BLaER1 treated with 17β-estradiol and CSF1 and Interleukin-3, amounts not matched to agents 10 nM and 100 nM (cell line): ENCODE measurements at regions not wholly inside any gene's neighbourhood (a gene's known extent, or its start where the extent isn't known, plus 50 kb on each side); places are given as distances from the start of the nearest gene placed in this dataset.

Experiments used
- H3K27ac ChIP-seq, 11 experiments: shearing (Covaris generic); formaldehyde crosslinking; 2 replicates each; pipeline ENCODE4 v1.8.1; 2022
- H3K27me3 ChIP-seq, 11 experiments: shearing (Covaris generic); formaldehyde crosslinking; 2 replicates each; pipeline ENCODE4 v1.8.1; 2022
- H3K36me3 ChIP-seq, 11 experiments: shearing (Covaris generic); formaldehyde crosslinking; 2 replicates each; pipeline ENCODE4 v1.8.1; 2022
- H3K4me1 ChIP-seq, 10 experiments: shearing (Covaris generic); formaldehyde crosslinking; 2 replicates each; pipeline ENCODE4 v1.8.1; 2022
- H3K4me2 ChIP-seq, 11 experiments: shearing (Covaris generic); formaldehyde crosslinking; 2 replicates each; pipeline ENCODE4 v1.8.1; 2022
- H3K4me3 ChIP-seq, 10 experiments: shearing (Covaris generic); formaldehyde crosslinking; 2 replicates each; pipeline ENCODE4 v1.8.1; 2022
- H3K9ac ChIP-seq, 11 experiments: shearing (Covaris generic); formaldehyde crosslinking; 2 replicates each; pipeline ENCODE4 v1.8.1; 2022
- H3K9me3 ChIP-seq, 11 experiments: shearing (Covaris generic); formaldehyde crosslinking; replicated peaks in 1 of 11; 2 replicates each; pipeline ENCODE4 v1.8.1; 2022
- H4K20me1 ChIP-seq, 11 experiments: shearing (Covaris generic); formaldehyde crosslinking; 2 replicates each; pipeline ENCODE4 v1.8.1; 2022
- Cebpa-rat ChIP-seq, 11 experiments: shearing (Covaris generic); IDR thresholded peaks; 2 replicates each; pipeline ENCODE4 v1.8.1; 2022

- H3K36me3 ChIP-seq = no peaks in the 10 kb centered on the region
- H3K4me3 ChIP-seq = no peak overlapping the region
- H3K4me1 ChIP-seq = peaks cover 5 to 30% (median 23%) of the 10 kb centered on the region in 10 experiments
- TF ChIP-seq Cebpa-rat (IDR thresholded peaks at IDR 0.05) = no peak
- no peak overlapping the region for H3K27ac ChIP-seq
- H3K4me2 ChIP-seq = no peak overlapping the region
- no peaks in the 10 kb centered on the region for H3K27me3 ChIP-seq
- no peak overlapping the region for H3K9ac ChIP-seq
- no peaks in the 10 kb centered on the region for H4K20me1 ChIP-seq
- H3K9me3 ChIP-seq = peaks cover 9 to 26% (median 12%) of the 10 kb centered on the region in 11 experiments
These were observed 782.7 kb downstream of the UQCRFS1 start for GRCh38 chr19:28430214-28430613.

- no peak overlapping the region for H3K4me3 ChIP-seq
- H4K20me1 ChIP-seq = no peaks in the 10 kb centered on the region
- H3K9ac ChIP-seq = no peak overlapping the region
- no peaks in the 10 kb centered on the region for H3K36me3 ChIP-seq
- H3K9me3 ChIP-seq = peaks cover 2 to 18% (median 4%) of the 10 kb centered on the region in 11 experiments
- no peak overlapping the region for H3K27ac ChIP-seq
- peak overlapping the region in 7 of 11 experiments; percentile 14 to 52 (median 23); a peak in 13 of 22 replicates for H3K4me2 ChIP-seq
- no peak for TF ChIP-seq Cebpa-rat (IDR thresholded peaks at IDR 0.05)
- peaks cover 5 to 36% (median 23%) of the 10 kb centered on the region in 10 experiments for H3K4me1 ChIP-seq
- no peaks in the 10 kb centered on the region for H3K27me3 ChIP-seq
These were observed 783.6 kb downstream of the UQCRFS1 start for GRCh38 chr19:28429356-28429755.

- Histone ChIP-seq H3K27ac (no peak overlapping the region), H3K27me3 (no peaks in the 10 kb centered on the region), H4K20me1 (no peaks in the 10 kb centered on the region), H3K36me3 (no peaks in the 10 kb centered on the region), H3K4me2 (peak overlapping the region in 7 of 11 experiments; percentile 14 to 52 (median 23); a peak in 12 of 22 replicates), H3K4me1 (peaks cover 5 to 36% (median 23%) of the 10 kb centered on the region in 10 experiments), H3K4me3 (no peak overlapping the region), H3K9ac (no peak overlapping the region), H3K9me3 (peaks cover 0 to 15% (median 0%) of the 10 kb centered on the region in 11 experiments; a peak in 10 of 22 replicates)
- TF ChIP-seq Cebpa-rat (IDR thresholded peaks at IDR 0.05) = no peak
These were observed 784.1 kb downstream of the UQCRFS1 start for GRCh38 chr19:28428663-28429348.

- Histone ChIP-seq H3K27me3 (no peaks in the 10 kb centered on the region), H3K9me3 (peaks cover 0 to 4% (median 0%) of the 10 kb centered on the region in 11 experiments; a peak in 2 of 22 replicates), H4K20me1 (no peaks in the 10 kb centered on the region), H3K27ac (no peak overlapping the region), H3K4me3 (no peak overlapping the region), H3K4me2 (peak overlapping the region in 10 of 11 experiments; percentile 7 to 70 (median 48); a peak in 18 of 22 replicates), H3K9ac (no peak overlapping the region), H3K4me1 (peaks cover 5 to 36% (median 23%) of the 10 kb centered on the region in 10 experiments), H3K36me3 (no peaks in the 10 kb centered on the region)
- no peak for TF ChIP-seq Cebpa-rat (IDR thresholded peaks at IDR 0.05)
These were observed 785.4 kb downstream of the UQCRFS1 start for GRCh38 chr19:28427376-28428083.

- H3K4me2 ChIP-seq = peak overlapping the region in 10 of 11 experiments; percentile 7 to 70 (median 48); a peak in 18 of 22 replicates
- H4K20me1 ChIP-seq = no peaks in the 10 kb centered on the region
- no peak overlapping the region for H3K27ac ChIP-seq
- H3K27me3 ChIP-seq = no peaks in the 10 kb centered on the region
- no peak for TF ChIP-seq Cebpa-rat (IDR thresholded peaks at IDR 0.05)
- H3K9ac ChIP-seq = no peak overlapping the region
- H3K4me3 ChIP-seq = no peak overlapping the region
- no peaks in the 10 kb centered on the region for H3K9me3 ChIP-seq
- peaks cover 5 to 36% (median 23%) of the 10 kb centered on the region in 10 experiments for H3K4me1 ChIP-seq
- no peaks in the 10 kb centered on the region for H3K36me3 ChIP-seq
These were observed 786.2 kb downstream of the UQCRFS1 start for GRCh38 chr19:28426730-28427225.

- Histone ChIP-seq H3K4me1 (peaks cover 5 to 36% (median 23%) of the 10 kb centered on the region in 10 experiments), H3K9ac (no peak overlapping the region)
These were observed 786.7 kb downstream of the UQCRFS1 start for GRCh38 chr19:28426110-28426729.

GRCh38 chr19:28425046-28425931 lies 787.7 kb downstream of the UQCRFS1 start:
- no peak for TF ChIP-seq Cebpa-rat (IDR thresholded peaks at IDR 0.05)

More at GRCh38 chr19:28426110-28426729, 786.7 kb downstream of the UQCRFS1 start:
- H3K4me2 ChIP-seq = no peak overlapping the region
- H4K20me1 ChIP-seq = no peaks in the 10 kb centered on the region
- H3K27ac ChIP-seq = no peak overlapping the region
- no peaks in the 10 kb centered on the region for H3K9me3 ChIP-seq
- H3K4me3 ChIP-seq = no peak overlapping the region
- TF ChIP-seq Cebpa-rat (IDR thresholded peaks at IDR 0.05) = no peak
- no peaks in the 10 kb centered on the region for H3K36me3 ChIP-seq
- no peaks in the 10 kb centered on the region for H3K27me3 ChIP-seq

GRCh38 chr19:28424662-28425045 lies 788.3 kb downstream of the UQCRFS1 start:
- H3K9ac ChIP-seq = no peak overlapping the region
- H3K4me3 ChIP-seq = no peak overlapping the region
- H3K36me3 ChIP-seq = no peaks in the 10 kb centered on the region
- H3K4me2 ChIP-seq = no peak overlapping the region
- peaks cover 5 to 34% (median 21%) of the 10 kb centered on the region in 10 experiments for H3K4me1 ChIP-seq
- H3K27me3 ChIP-seq = no peaks in the 10 kb centered on the region
- H3K27ac ChIP-seq = no peak overlapping the region
- TF ChIP-seq Cebpa-rat (IDR thresholded peaks at IDR 0.05) = no peak
- no peaks in the 10 kb centered on the region for H4K20me1 ChIP-seq
- H3K9me3 ChIP-seq = no peaks in the 10 kb centered on the region

More at GRCh38 chr19:28425046-28425931, 787.7 kb downstream of the UQCRFS1 start:
- no peak overlapping the region for H3K9ac ChIP-seq
- no peaks in the 10 kb centered on the region for H4K20me1 ChIP-seq
- no peak overlapping the region for H3K27ac ChIP-seq
- no peaks in the 10 kb centered on the region for H3K9me3 ChIP-seq
- no peak overlapping the region for H3K4me2 ChIP-seq
- no peaks in the 10 kb centered on the region for H3K36me3 ChIP-seq
- H3K4me1 ChIP-seq = peaks cover 5 to 36% (median 23%) of the 10 kb centered on the region in 10 experiments
- no peak overlapping the region for H3K4me3 ChIP-seq
- no peaks in the 10 kb centered on the region for H3K27me3 ChIP-seq
